Smooth muscle cell (in vitro differentiated cells): ENCODE measurements at regions not wholly inside any gene's neighbourhood (a gene's known extent, or its start where the extent isn't known, plus 50 kb on each side); places are given as distances from the start of the nearest gene placed in this dataset.

Experiments used
- DNase-seq: peaks from one replicate; lab custom pipeline; 2025; ENCODE audit not compliant: unreplicated experiment; lab: John Stamatoyannopoulos, UW
- H2AFZ ChIP-seq: fragments of 200-600 bp; sonication (generic); 2 replicates; pipeline ENCODE4 v1.6.0; 2016; ENCODE audit warnings: antibody characterized with exemption, low read depth, mild to moderate bottlenecking
- H3F3A ChIP-seq: fragments of 200-600 bp; sonication (generic); 2 replicates; pipeline ENCODE4 v1.6.0; 2017; ENCODE audit warnings: antibody characterized with exemption, low read depth
- H3K27ac ChIP-seq: fragments of 200-600 bp; sonication (generic); 2 replicates; pipeline ENCODE4 v1.5.1; 2016; ENCODE audit warnings: low read depth, mild to moderate bottlenecking
- H3K27me3 ChIP-seq: fragments of 200-600 bp; sonication (generic); 2 replicates; pipeline ENCODE4 v1.6.1; 2016; ENCODE audit warnings: low read depth, mild to moderate bottlenecking
- H3K36me3 ChIP-seq: fragments of 200-600 bp; sonication (generic); 2 replicates; pipeline ENCODE4 v1.5.1; 2016; ENCODE audit warnings: low read depth
- H3K4me1 ChIP-seq: fragments of 200-600 bp; sonication (generic); 2 replicates; pipeline ENCODE4 v1.5.1; 2016; ENCODE audit warnings: low read depth
- H3K4me2 ChIP-seq: fragments of 200-600 bp; sonication (generic); 2 replicates; pipeline ENCODE4 v1.6.0; 2016; ENCODE audit warnings: mild to moderate bottlenecking
- H3K4me3 ChIP-seq: fragments of 200-600 bp; sonication (generic); 2 replicates; pipeline ENCODE4 v1.5.1; 2016; ENCODE audit warnings: mild to moderate bottlenecking
- H3K79me2 ChIP-seq: fragments of 200-600 bp; sonication (generic); 2 replicates; pipeline ENCODE4 v1.6.0; 2016; ENCODE audit warnings: low read depth, mild to moderate bottlenecking
- H3K9ac ChIP-seq: fragments of 200-600 bp; sonication (generic); 2 replicates; pipeline ENCODE4 v1.6.0; 2016; ENCODE audit warnings: low read depth
- H3K9me3 ChIP-seq: fragments of 200-600 bp; sonication (generic); replicated peaks from 2 replicates; pipeline ENCODE4 v1.5.1; 2016; ENCODE audit warnings: low read depth
- H4K20me1 ChIP-seq: fragments of 200-600 bp; sonication (generic); 2 replicates; pipeline ENCODE4 v1.6.0; 2016; ENCODE audit warnings: low read depth
- WGBS: methylation state at CpG from one replicate; pipeline ENCODE4 v1.1.7; 2016; ENCODE audit warnings: low lambda C conversion rate; 5-methylcytosine and 5-hydroxymethylcytosine counted together
- TF ChIP-seq, protein P1 (sequence below): fragments of 200-600 bp; sonication (generic); IDR thresholded peaks from 2 replicates; pipeline ENCODE4 v1.5.1; 2017; ENCODE audit warnings: borderline replicate concordance, mild to moderate bottlenecking, antibody characterized with exemption; ENCODE audit not compliant: insufficient read depth, poor library complexity, severe bottlenecking

- TF ChIP-seq, protein P1, sequence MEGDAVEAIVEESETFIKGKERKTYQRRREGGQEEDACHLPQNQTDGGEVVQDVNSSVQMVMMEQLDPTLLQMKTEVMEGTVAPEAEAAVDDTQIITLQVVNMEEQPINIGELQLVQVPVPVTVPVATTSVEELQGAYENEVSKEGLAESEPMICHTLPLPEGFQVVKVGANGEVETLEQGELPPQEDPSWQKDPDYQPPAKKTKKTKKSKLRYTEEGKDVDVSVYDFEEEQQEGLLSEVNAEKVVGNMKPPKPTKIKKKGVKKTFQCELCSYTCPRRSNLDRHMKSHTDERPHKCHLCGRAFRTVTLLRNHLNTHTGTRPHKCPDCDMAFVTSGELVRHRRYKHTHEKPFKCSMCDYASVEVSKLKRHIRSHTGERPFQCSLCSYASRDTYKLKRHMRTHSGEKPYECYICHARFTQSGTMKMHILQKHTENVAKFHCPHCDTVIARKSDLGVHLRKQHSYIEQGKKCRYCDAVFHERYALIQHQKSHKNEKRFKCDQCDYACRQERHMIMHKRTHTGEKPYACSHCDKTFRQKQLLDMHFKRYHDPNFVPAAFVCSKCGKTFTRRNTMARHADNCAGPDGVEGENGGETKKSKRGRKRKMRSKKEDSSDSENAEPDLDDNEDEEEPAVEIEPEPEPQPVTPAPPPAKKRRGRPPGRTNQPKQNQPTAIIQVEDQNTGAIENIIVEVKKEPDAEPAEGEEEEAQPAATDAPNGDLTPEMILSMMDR, result no peak
- Histone ChIP-seq H3K27me3 (no peaks in the 10 kb centered on the region), H3K79me2 (no peaks in the 10 kb centered on the region), H3F3A (peaks cover 32% of the 10 kb centered on the region), H3K4me3 (no peak overlapping the region), H3K4me1 (peaks cover 14% of the 10 kb centered on the region), H4K20me1 (no peaks in the 10 kb centered on the region), H2AFZ (peak overlapping the region; percentile 19), H3K9me3 (no peaks in the 10 kb centered on the region), H3K9ac (peak overlapping the region; percentile 78), H3K27ac (peak overlapping the region; percentile 99), H3K4me2 (peak overlapping the region; percentile 81), H3K36me3 (no peaks in the 10 kb centered on the region)
- 80% methylated on average over 3 of the region's 3 CpGs for WGBS
- DNase-seq, result no peak
Observed at GRCh38 chr20:19881080-19881840, 123.2 kb downstream of the RIN2 start.

DNA sequence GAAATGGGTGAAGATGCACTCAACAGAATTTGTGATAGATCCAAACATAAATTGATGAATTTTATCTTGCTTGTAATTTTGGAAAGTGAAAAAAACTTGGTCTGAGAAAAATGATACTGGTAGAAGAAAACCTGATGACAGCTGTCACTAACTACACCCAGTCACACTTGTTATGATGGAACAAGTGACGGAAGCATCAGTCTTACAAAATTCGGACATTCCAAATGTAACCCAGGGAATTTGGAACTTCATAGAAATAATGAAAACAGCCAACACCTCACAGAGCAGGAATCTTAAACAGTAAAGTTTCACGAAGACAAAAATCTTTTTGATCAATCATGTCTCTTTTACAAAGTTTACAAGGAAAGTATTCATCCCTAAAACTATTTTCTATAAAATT is 123.9 kb downstream of the RIN2 start:
- H3K9me3 ChIP-seq, result no peaks in the 10 kb centered on the region
- no peak overlapping the region for H3K9ac ChIP-seq
- H2AFZ ChIP-seq, result no peak overlapping the region
- no peaks in the 10 kb centered on the region for H3K36me3 ChIP-seq
- TF ChIP-seq, protein P1, result no peak
- no peak overlapping the region for H3K4me3 ChIP-seq
- no peaks in the 10 kb centered on the region for H3K27me3 ChIP-seq
- DNase-seq, result no peak
- H3K4me2 ChIP-seq, result no peak overlapping the region
- peak overlapping the region; percentile 99 for H3K27ac ChIP-seq
- WGBS, result 76% methylated on average over 3 of the region's 3 CpGs
- no peaks in the 10 kb centered on the region for H4K20me1 ChIP-seq
- peaks cover 17% of the 10 kb centered on the region for H3K4me1 ChIP-seq
- peaks cover 28% of the 10 kb centered on the region for H3F3A ChIP-seq
- no peaks in the 10 kb centered on the region for H3K79me2 ChIP-seq

DNA sequence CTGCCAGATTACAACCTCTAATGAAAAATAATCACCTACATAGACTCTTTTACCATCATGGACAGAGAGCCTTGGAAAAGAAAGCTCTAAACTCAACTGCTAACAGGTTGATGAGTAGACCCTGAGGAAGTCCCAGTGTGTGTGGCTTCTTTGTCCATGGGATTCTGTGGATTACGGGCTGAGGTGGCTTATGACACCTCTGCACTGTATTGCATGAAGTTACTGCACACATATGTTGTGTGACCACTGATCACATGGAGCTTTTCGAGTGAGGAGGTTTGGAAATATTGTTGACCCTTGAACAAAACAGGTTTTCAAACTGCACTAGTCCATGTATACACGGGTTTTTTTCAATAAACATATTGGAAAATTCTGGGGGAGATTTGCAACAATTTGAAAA is 124.4 kb downstream of the RIN2 start:
- Histone ChIP-seq H3F3A (peaks cover 24% of the 10 kb centered on the region), H3K4me1 (peaks cover 17% of the 10 kb centered on the region), H3K79me2 (no peaks in the 10 kb centered on the region), H2AFZ (no peak overlapping the region), H4K20me1 (no peaks in the 10 kb centered on the region), H3K9ac (no peak overlapping the region), H3K36me3 (no peaks in the 10 kb centered on the region), H3K4me3 (no peak overlapping the region), H3K27me3 (no peaks in the 10 kb centered on the region), H3K27ac (peak overlapping the region; percentile 99), H3K4me2 (no peak overlapping the region), H3K9me3 (no peaks in the 10 kb centered on the region)
- TF ChIP-seq, protein P1, result no peak
- 79% methylated on average over 3 of the region's 3 CpGs for WGBS
- no peak for DNase-seq

GRCh38 chr20:19883501-19883900 is 125.4 kb downstream of the RIN2 start:
- Histone ChIP-seq H3K27me3 (no peaks in the 10 kb centered on the region), H3K79me2 (no peaks in the 10 kb centered on the region), H3F3A (peaks cover 26% of the 10 kb centered on the region), H3K9ac (no peak overlapping the region), H3K4me2 (no peak overlapping the region), H3K4me3 (no peak overlapping the region), H4K20me1 (no peaks in the 10 kb centered on the region), H3K4me1 (peaks cover 17% of the 10 kb centered on the region), H3K9me3 (no peaks in the 10 kb centered on the region), H3K27ac (no peak overlapping the region), H2AFZ (no peak overlapping the region), H3K36me3 (no peaks in the 10 kb centered on the region)
- WGBS, result 98% methylated on average over 3 of the region's 3 CpGs
- TF ChIP-seq, protein P1, result no peak
- DNase-seq, result no peak
